K562 (cell line): ENCODE measurements at regions not wholly inside any gene's neighbourhood (a gene's known extent, or its start where the extent isn't known, plus 50 kb on each side); places are given as distances from the start of the nearest gene placed in this dataset.

Experiments used
- ATAC-seq: fragments of 200-7000 bp; cut with Tn5 transposase; 3 replicates; pipeline ENCODE4 v1.9.1; 2020; ENCODE audit warnings: moderate library complexity
- BruUV-seq: library from RNA; stranded (reverse); fragments of 400-500 nt; replicated peaks from 2 replicates; lab custom pipeline; 2021; lab: Mats Ljungman, UMichigan
- CTCF ChIA-PET: fragments of 300-600 bp; formaldehyde crosslinking; extraction: SDS; loops from one replicate; lab custom pipeline; 2021; ENCODE audit warnings: low intra/inter-chr PET ratio; lab: Yijun Ruan, JAX
- POLR2A ChIA-PET: fragments of 300-600, 350-650 bp; sonication (Branson Sonifier 250); formaldehyde crosslinking; extraction: SDS; loops from one replicate; lab custom pipeline; 2021; ENCODE audit warnings: antibody characterized with exemption, inconsistent platforms; lab: Yijun Ruan, JAX
- DNase-seq, 4 experiments: peaks; one replicate each; pipeline versions ENCODE4 v3.0.0 to v3.0.0-alpha.2; 2011 to 2018; ENCODE audit warnings: low spot score in 3 of 4, mixed read lengths in 3 of 4; ENCODE audit errors: extremely low read depth in 1 of 4
- FAIRE-seq: peaks from 2 replicates; lab custom pipeline; 2011; peaks lifted over from hg19 to GRCh38; lab: Jason Lieb, UNC
- H2AFZ ChIP-seq: 2 replicates; pipeline ENCODE4 v1.6.0; 2011; ENCODE audit warnings: low read depth, low read length, control low read depth, inconsistent platforms
- H3K27ac ChIP-seq: fragments of 200-600 bp; 3 replicates; pipeline ENCODE4 v1.8.0; 2011; ENCODE audit warnings: low read depth, mild to moderate bottlenecking, control low read depth, inconsistent platforms, low read length, moderate library complexity, mixed read lengths; ENCODE audit errors: extremely low read depth
- H3K27me3 ChIP-seq, 2 experiments: fragments of 300-600 bp in 1 of 2; 2 replicates in 1 of 2; 3 replicates in 1 of 2; pipeline versions ENCODE4 v1.6.0 to v1.8.0; 2011; ENCODE audit warnings: inconsistent platforms in 2 of 2, low read length in 2 of 2, mild to moderate bottlenecking in 1 of 2, mixed read lengths in 1 of 2, moderate library complexity in 1 of 2; ENCODE audit not compliant: control insufficient read depth in 2 of 2, insufficient read depth in 2 of 2
- H3K36me3 ChIP-seq: fragments of 300-600 bp; 3 replicates; pipeline ENCODE4 v1.8.0; 2011; ENCODE audit warnings: mild to moderate bottlenecking, low read length, inconsistent platforms; ENCODE audit not compliant: control insufficient read depth, insufficient read depth
- H3K4me1 ChIP-seq, 2 experiments: fragments of 200-600 bp in 1 of 2; replicated peaks in 1 of 2; 2 replicates in 1 of 2; 3 replicates in 1 of 2; pipeline versions ENCODE4 v1.5.1 to v1.8.0; 2011; ENCODE audit warnings: inconsistent platforms in 2 of 2, low read length in 2 of 2, mild to moderate bottlenecking in 1 of 2, mixed read lengths in 1 of 2, moderate library complexity in 1 of 2; ENCODE audit not compliant: control insufficient read depth in 2 of 2, insufficient read depth in 2 of 2
- H3K4me2 ChIP-seq: 2 replicates; pipeline ENCODE4 v1.6.1; 2011; ENCODE audit warnings: low read length, control low read depth, inconsistent platforms, mixed read lengths; ENCODE audit not compliant: insufficient read depth
- H3K4me3 ChIP-seq: fragments of 200-600 bp; sonication (generic), shearing (Covaris generic); 2 replicates; pipeline ENCODE4 v1.5.1; 2016; ENCODE audit warnings: control low read depth, inconsistent platforms
- H3K79me2 ChIP-seq: fragments of 200-600 bp; 3 replicates; pipeline ENCODE4 v1.8.0; 2011; ENCODE audit warnings: low read length, inconsistent platforms; ENCODE audit not compliant: control insufficient read depth, insufficient read depth
- H3K9ac ChIP-seq, 2 experiments: 2 replicates each; pipeline versions ENCODE4 v1.6.0 to v1.6.1; 2011; ENCODE audit warnings: low read depth in 2 of 2, low read length in 2 of 2, control low read depth in 1 of 2, inconsistent platforms in 1 of 2, mild to moderate bottlenecking in 1 of 2, mixed read lengths in 1 of 2; ENCODE audit not compliant: insufficient read depth in 1 of 2
- H3K9me1 ChIP-seq: one replicate; pipeline ENCODE4 v1.6.0; 2011; ENCODE audit warnings: inconsistent platforms, mild to moderate bottlenecking, low read length, moderate library complexity; ENCODE audit not compliant: control insufficient read depth, insufficient read depth
- H3K9me3 ChIP-seq: replicated peaks from 2 replicates; pipeline ENCODE4 v1.5.1; 2011; ENCODE audit warnings: low read depth, low read length, inconsistent platforms; ENCODE audit not compliant: control insufficient read depth, insufficient read depth
- H4K20me1 ChIP-seq: replicated peaks from 2 replicates; pipeline ENCODE4 v1.6.1; 2011; ENCODE audit warnings: low read length, inconsistent platforms, mixed read lengths; ENCODE audit not compliant: control insufficient read depth, insufficient read depth
- BRD4 ChIP-seq: fragments of 200-600 bp; sonication (generic); IDR thresholded peaks from 2 replicates; pipeline ENCODE4 v1.6.1; 2017; ENCODE audit warnings: inconsistent platforms
- CCAR2 ChIP-seq: fragments of 200-400 bp; formaldehyde crosslinking; IDR thresholded peaks from 2 replicates; pipeline ENCODE4 v1.6.1; 2017; ENCODE audit warnings: mild to moderate bottlenecking, low read depth, low read length
- CREB1 ChIP-seq, 2 experiments: sonication (generic) in 1 of 2; formaldehyde crosslinking in 1 of 2; IDR thresholded peaks; 2 replicates each; pipeline versions ENCODE4 v1.6.1 to v1.8.0; 2012 to 2022; ENCODE audit warnings: inconsistent platforms in 1 of 2, mild to moderate bottlenecking in 1 of 2, missing genetic modification reagents in 1 of 2, moderate library complexity in 1 of 2
- EHMT2 ChIP-seq: fragments of 450-650 bp; IDR thresholded peaks from 2 replicates; pipeline ENCODE4 v1.6.1; 2018; ENCODE audit warnings: antibody characterized with exemption
- ESRRA ChIP-seq: fragments of 450-650 bp; IDR thresholded peaks from 2 replicates; pipeline ENCODE4 v1.6.1; 2014; ENCODE audit warnings: low read depth, mild to moderate bottlenecking, moderate library complexity, borderline replicate concordance
- HNRNPK ChIP-seq: fragments of 200-400 bp; formaldehyde crosslinking; IDR thresholded peaks from one replicate; pipeline ENCODE4 v1.6.1; 2018; ENCODE audit warnings: mild to moderate bottlenecking, low read depth, low read length; ENCODE audit not compliant: poor library complexity, severe bottlenecking
- MAFK ChIP-seq: IDR thresholded peaks from 2 replicates; pipeline ENCODE4 v1.6.1; 2011; ENCODE audit warnings: low read length, improper control_type of control experiment
- MYBL2 ChIP-seq, 2 experiments: fragments of 450-650 bp in 1 of 2; sonication (generic) in 1 of 2; formaldehyde crosslinking in 1 of 2; IDR thresholded peaks; 2 replicates each; pipeline versions ENCODE4 v1.6.1 to v1.8.1; 2017 to 2022; ENCODE audit warnings: borderline replicate concordance in 1 of 2, inconsistent platforms in 1 of 2, low read depth in 1 of 2, mild to moderate bottlenecking in 1 of 2, missing genetic modification reagents in 1 of 2, moderate library complexity in 1 of 2
- MYNN ChIP-seq, 2 experiments: sonication (generic); formaldehyde crosslinking in 1 of 2; IDR thresholded peaks; 2 replicates each; pipeline versions ENCODE4 v1.5.0 to v1.6.1; 2016 to 2020; ENCODE audit warnings: antibody characterized with exemption in 1 of 2, missing genetic modification reagents in 1 of 2
- NFATC3 ChIP-seq: fragments of 450-650 bp; IDR thresholded peaks from 2 replicates; pipeline ENCODE4 v1.6.1; 2017; ENCODE audit warnings: mild to moderate bottlenecking
- NR1H2 ChIP-seq: sonication (generic); formaldehyde crosslinking; IDR thresholded peaks from 2 replicates; pipeline ENCODE4 v1.4.0; 2020; ENCODE audit warnings: mild to moderate bottlenecking, missing genetic modification reagents
- PCBP2 ChIP-seq: fragments of 200-400 bp; formaldehyde crosslinking; IDR thresholded peaks from 2 replicates; pipeline ENCODE4 v1.6.1; 2018; ENCODE audit warnings: low read length, low read depth, mild to moderate bottlenecking, moderate library complexity; ENCODE audit not compliant: poor library complexity, severe bottlenecking
- PHTF2 ChIP-seq: fragments of 250-450 bp; sonication (Bioruptor Pico); IDR thresholded peaks from 2 replicates; pipeline ENCODE4 v1.5.0; 2021; ENCODE audit warnings: mild to moderate bottlenecking
- POLR2A ChIP-seq: fragments of 450-650 bp; conservative IDR thresholded peaks from 2 replicates; pipeline ENCODE4 v1.6.1; 2016
- SMAD2 ChIP-seq: fragments of 150-350 bp; IDR thresholded peaks from 2 replicates; pipeline ENCODE4 v1.6.1; 2014; ENCODE audit warnings: low read depth, mild to moderate bottlenecking, low read length
- SMARCE1 ChIP-seq: fragments of 450-650 bp; IDR thresholded peaks from 2 replicates; pipeline ENCODE4 v1.7.1; 2016; ENCODE audit warnings: mild to moderate bottlenecking
- SMC3 ChIP-seq: conservative IDR thresholded peaks from 2 replicates; pipeline ENCODE4 v1.6.1; 2011; ENCODE audit warnings: low read depth, low read length, improper control_type of control experiment; ENCODE audit not compliant: insufficient read depth
- THRAP3 ChIP-seq: fragments of 450-650 bp; IDR thresholded peaks from 2 replicates; pipeline ENCODE4 v1.6.1; 2016; ENCODE audit warnings: mild to moderate bottlenecking, inconsistent platforms, borderline replicate concordance
- ZNF146 ChIP-seq: IDR thresholded peaks from one replicate; pipeline ENCODE4 v1.6.1; 2018; ENCODE audit warnings: missing compliant biosample characterization; ENCODE audit not compliant: unreplicated experiment
- ZNF174 ChIP-seq: fragments of 250-450 bp; sonication (Bioruptor Pico); IDR thresholded peaks from 2 replicates; pipeline ENCODE4 v1.4.0; 2020; ENCODE audit warnings: mild to moderate bottlenecking
- WGBS: fragments of 100-300 bp; shearing (Covaris generic); methylation state at CpG from one replicate; pipeline ENCODE4 v1.1.6; 2016; ENCODE audit warnings: low coverage, mixed read lengths; ENCODE audit not compliant: insufficient coverage; ENCODE audit errors: missing lambda C conversion rate; 5-methylcytosine and 5-hydroxymethylcytosine counted together
- in situ Hi-C: fragments of 300-500 bp; cut with MboI; formaldehyde crosslinking; loops from 4 replicates; pipeline ENCODE4 v1.15.0; 2018; ENCODE audit warnings: inconsistent platforms, mixed read lengths
- intact Hi-C: fragments of 100-400 bp; cut with micrococcal nuclease; formaldehyde crosslinking; loops from 2 replicates; pipeline ENCODE4 v1.14.2; 2022

GRCh38 chr12:25644979-25645378 is 91.9 kb upstream of the LMNTD1 start:
- no peaks in the 10 kb centered on the region for H3K4me1 ChIP-seq
- ATAC-seq (no peak), FAIRE-seq (no peak)
- no peaks in the 10 kb centered on the region for H3K9me3 ChIP-seq
- BruUV-seq: no TSS peak
- H2AFZ ChIP-seq: no peak overlapping the region
- no peak overlapping the region for H3K27ac ChIP-seq
- CTCF ChIA-PET: no interaction called here
- in situ Hi-C loops: no loop called here
- H3K4me2 ChIP-seq: no peak overlapping the region
- no peak overlapping the region for H3K4me3 ChIP-seq
- no peak overlapping the region for H3K9ac ChIP-seq
- H3K27me3 ChIP-seq: no peaks in the 10 kb centered on the region
- WGBS: 0% methylated on average over 3 of the region's 3 CpGs
- H3K79me2 ChIP-seq: no peaks in the 10 kb centered on the region
- H3K36me3 ChIP-seq: no peaks in the 10 kb centered on the region
- TF ChIP-seq BRD4: no peak
- TF ChIP-seq SMC3: no peak
- no peak for TF ChIP-seq HNRNPK
- no peak for TF ChIP-seq PCBP2
- TF ChIP-seq, all 486 proteins: peak for 0
- Histone ChIP-seq H4K20me1 (no peaks in the 10 kb centered on the region), H3K9me1 (no peaks in the 10 kb centered on the region)
- DNase-seq: no peak
- intact Hi-C loops: no loop called here
- POLR2A ChIA-PET: no interaction called here

- ChIA-PET POLR2A (interaction anchor here (0.5 kb wide), 1 partner anchor 370 kb away, joined by 3 read pairs; no protein-coding TSS in a partner anchor), CTCF (no interaction called here)
- H3K4me1 ChIP-seq: no peaks in the 10 kb centered on the region
- no peaks in the 10 kb centered on the region for H3K79me2 ChIP-seq
- H3K27me3 ChIP-seq: no peaks in the 10 kb centered on the region; a peak in 1 of 5 replicates
- intact Hi-C loops: no loop called here
- no peaks in the 10 kb centered on the region for H4K20me1 ChIP-seq
- H3K9ac ChIP-seq: no peak overlapping the region
- no peak overlapping the region for H2AFZ ChIP-seq
- TF ChIP-seq PHTF2 (CRISPR knock-in tag) (no peak), THRAP3 (no peak), NR1H2 (CRISPR knock-in tag) (no peak), SMAD2 (no peak), CCAR2 (no peak), SMARCE1 (no peak), EHMT2 (no peak), MYBL2 (IDR thresholded peaks at IDR 0.05; ENCODE audit: low read depth) (no peak), MYBL2 (CRISPR knock-in tag; IDR thresholded peaks at IDR 0.05; ENCODE audit: borderline replicate concordance) (no peak), POLR2A (no peak), ESRRA (no peak), CREB1 (IDR thresholded peaks at IDR 0.05) (no peak), CREB1 (CRISPR knock-in tag; IDR thresholded peaks at IDR 0.05) (no peak), NFATC3 (no peak), ZNF146 (no peak), MAFK (no peak), MYNN (IDR thresholded peaks at IDR 0.05) (no peak), MYNN (CRISPR knock-in tag; IDR thresholded peaks at IDR 0.05) (no peak), ZNF174 (CRISPR knock-in tag) (no peak)
- ATAC-seq: no peak
- no peaks in the 10 kb centered on the region for H3K9me1 ChIP-seq
- no peak for DNase-seq
- no peaks in the 10 kb centered on the region for H3K9me3 ChIP-seq
- in situ Hi-C loops: no loop called here
- H3K4me2 ChIP-seq: no peak overlapping the region
- H3K27ac ChIP-seq: no peak overlapping the region
- no peak overlapping the region for H3K4me3 ChIP-seq
- WGBS: 0% methylated on average over 4 of the region's 4 CpGs
- FAIRE-seq: no peak
- no peaks in the 10 kb centered on the region for H3K36me3 ChIP-seq
- BruUV-seq: no TSS peak
These were observed 92.3 kb upstream of the LMNTD1 start for GRCh38 chr12:25645427-25645826.
